GM21423 (cell line): ENCODE measurements at regions not wholly inside any gene's neighbourhood (a gene's known extent, or its start where the extent isn't known, plus 50 kb on each side); places are given as distances from the start of the nearest gene placed in this dataset.

Experiments used
- ATAC-seq: cut with Tn5 transposase; IDR thresholded peaks from one replicate; pipeline ENCODE4 v1.9.1; 2021; ENCODE audit warnings: mild to moderate bottlenecking, moderate library complexity; ENCODE audit not compliant: unreplicated experiment

DNA sequence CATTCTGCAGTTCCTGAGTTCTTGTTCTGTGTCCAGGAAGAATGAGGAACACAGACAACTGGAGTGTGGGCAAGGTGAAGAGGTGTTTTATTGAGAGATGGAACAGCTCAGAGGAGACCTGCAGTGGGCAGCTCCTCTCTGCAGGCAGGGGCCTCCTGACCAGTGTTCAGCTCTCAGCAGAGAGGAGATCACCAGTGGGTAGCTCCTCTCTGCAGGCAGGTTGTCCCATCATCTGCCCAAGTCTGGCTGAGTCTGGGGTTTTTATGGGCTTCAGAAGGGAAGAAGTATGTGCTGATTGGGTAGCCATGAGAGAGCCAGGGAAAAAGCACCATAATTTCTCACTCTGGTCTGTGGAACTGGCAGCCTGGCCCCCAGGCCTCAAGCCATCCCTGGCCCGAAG is 56.0 kb upstream of the RASGEF1B start:
- ATAC-seq, result no peak

GRCh38 chr4:81527115-81527514 is 55.4 kb upstream of the RASGEF1B start:
- no peak for ATAC-seq

DNA sequence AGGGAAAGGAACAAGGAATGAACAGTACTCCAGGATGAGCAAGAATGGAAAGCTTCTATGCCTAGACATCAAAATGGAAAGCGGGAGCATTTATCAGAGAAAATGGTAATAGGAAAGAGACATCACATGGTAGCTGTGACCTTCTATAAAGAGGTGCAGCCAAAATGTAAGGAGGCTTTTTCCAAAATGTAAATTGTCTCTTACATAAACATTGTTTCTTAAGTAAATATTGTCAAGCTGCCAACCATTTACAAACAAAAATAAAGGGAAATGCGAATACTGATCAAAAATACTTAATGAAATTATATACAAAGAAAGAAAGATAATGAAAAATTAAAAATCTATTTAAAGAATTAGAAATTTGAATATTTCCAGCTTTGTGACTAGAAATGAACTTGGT is 55.0 kb upstream of the RASGEF1B start:
- no peak for ATAC-seq

DNA sequence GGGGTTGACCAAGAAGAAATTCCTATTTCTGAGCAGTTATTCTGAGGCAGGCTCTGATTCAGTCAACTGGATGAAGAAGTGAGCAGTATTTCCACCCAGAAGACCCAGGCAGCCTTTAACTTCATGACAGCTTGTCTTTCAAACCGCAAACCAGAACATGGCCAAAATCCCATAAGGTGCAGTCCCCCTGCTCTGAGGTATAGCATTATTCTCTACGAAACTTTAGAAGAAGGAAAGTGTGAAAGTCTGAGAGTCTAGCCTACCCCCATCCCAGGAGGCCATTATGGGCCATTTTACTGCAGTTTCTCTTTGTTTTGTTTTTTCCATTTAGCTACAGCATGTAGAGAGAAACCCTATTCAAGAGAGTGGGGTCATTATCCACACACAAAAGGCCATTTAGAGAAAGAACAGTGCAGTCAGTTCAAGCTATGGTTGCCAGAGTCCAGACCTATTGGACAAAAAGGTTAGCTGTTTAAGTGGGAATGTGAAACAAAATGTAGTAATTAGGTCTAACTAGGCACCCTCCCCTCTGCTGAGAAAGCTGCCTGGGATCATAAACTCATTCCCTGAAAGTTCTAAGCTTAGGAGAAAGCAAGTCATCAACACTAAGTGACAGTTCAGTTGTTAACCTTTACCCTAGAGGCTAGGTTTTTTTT is 52.1 kb upstream of the RASGEF1B start:
- ATAC-seq, result peak; percentile 68

GRCh38 chr4:81522711-81523110 is 51.0 kb upstream of the RASGEF1B start:
- ATAC-seq, result no peak

DNA sequence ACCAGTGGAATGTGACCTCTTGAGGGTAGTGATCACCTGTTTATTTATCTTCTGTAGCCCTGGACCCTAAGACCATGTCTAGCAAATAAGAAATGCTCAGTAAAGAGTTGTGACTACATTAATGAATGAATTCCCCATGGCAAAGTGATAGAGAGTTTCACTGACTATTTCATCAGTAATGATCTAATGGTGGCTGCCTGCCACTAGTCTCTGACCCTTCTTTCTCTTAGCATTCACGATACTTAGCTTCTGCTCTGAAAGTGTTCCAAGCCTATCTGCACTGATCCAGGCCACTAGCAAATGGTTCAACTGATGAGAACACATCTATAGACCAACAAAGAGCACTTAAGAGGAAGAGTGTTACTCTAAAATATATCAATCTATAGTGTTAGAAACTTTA is 50.0 kb upstream of the RASGEF1B start:
- ATAC-seq, result no peak
